SK-N-SH (cell line): ENCODE measurements at regions not wholly inside any gene's neighbourhood (a gene's known extent, or its start where the extent isn't known, plus 50 kb on each side); places are given as distances from the start of the nearest gene placed in this dataset.

Experiments used
- CTCF ChIA-PET: fragments of 300-600, 350-600 bp; formaldehyde crosslinking; extraction: SDS; loops from one replicate; lab custom pipeline; 2021; lab: Yijun Ruan, JAX
- POLR2A ChIA-PET: fragments of 350-600 bp; sonication (Branson Sonifier 250); formaldehyde crosslinking; extraction: SDS; loops from one replicate; lab custom pipeline; 2020; ENCODE audit warnings: antibody characterized with exemption, inconsistent platforms; lab: Yijun Ruan, JAX
- DNase-seq: peaks from one replicate; pipeline ENCODE4 v3.0.0; 2012
- H2AFZ ChIP-seq: fragments of 200-600 bp; sonication (generic); 2 replicates; pipeline ENCODE4 v1.8.1; 2016; ENCODE audit warnings: antibody characterized with exemption, mild to moderate bottlenecking, low read depth
- H3F3A ChIP-seq: fragments of 200-600 bp; sonication (generic); replicated peaks from 2 replicates; pipeline ENCODE3; 2016; ENCODE audit warnings: antibody characterized with exemption, mild to moderate bottlenecking; ENCODE audit not compliant: insufficient read depth
- H3K27ac ChIP-seq, 2 experiments: fragments of 200-500 bp in 1 of 2; fragments of 200-600 bp in 1 of 2; sonication (Bioruptor generic) in 1 of 2; sonication (generic), shearing (Covaris generic) in 1 of 2; 2 replicates each; pipeline versions ENCODE4 v1.5.1 to v1.6.1; 2014 to 2016; ENCODE audit warnings: low read depth in 2 of 2, inconsistent platforms in 1 of 2, low read length in 1 of 2, mild to moderate bottlenecking in 1 of 2, mixed read lengths in 1 of 2
- H3K27me3 ChIP-seq: fragments of 200-600 bp; sonication (generic), shearing (Covaris generic); 2 replicates; pipeline ENCODE4 v1.6.1; 2016; ENCODE audit warnings: mixed run types; ENCODE audit not compliant: insufficient read depth
- H3K36me3 ChIP-seq, 2 experiments: fragments of 200-500 bp in 1 of 2; fragments of 200-600 bp in 1 of 2; sonication (Bioruptor generic) in 1 of 2; sonication (generic) in 1 of 2; replicated peaks in 1 of 2; 2 replicates each; pipeline versions ENCODE3 to v1.5.1; 2014 to 2016; ENCODE audit warnings: low read length in 1 of 2, mild to moderate bottlenecking in 1 of 2; ENCODE audit not compliant: insufficient read depth in 2 of 2, control insufficient read depth in 1 of 2
- H3K4me1 ChIP-seq, 2 experiments: fragments of 200-500 bp in 1 of 2; fragments of 200-600 bp in 1 of 2; sonication (Bioruptor generic) in 1 of 2; sonication (generic), shearing (Covaris generic) in 1 of 2; 2 replicates each; pipeline versions ENCODE4 v1.5.1 to v1.6.1; 2014 to 2016; ENCODE audit warnings: low read depth in 1 of 2, low read length in 1 of 2, mixed run types in 1 of 2; ENCODE audit not compliant: insufficient read depth in 2 of 2, control insufficient read depth in 1 of 2
- H3K4me2 ChIP-seq: fragments of 200-600 bp; sonication (generic), shearing (Covaris generic); 2 replicates; pipeline ENCODE4 v1.6.1; 2017; ENCODE audit warnings: mixed run types
- H3K4me3 ChIP-seq, 2 experiments: fragments of 200-500 bp in 1 of 2; fragments of 200-600 bp in 1 of 2; sonication (Bioruptor generic) in 1 of 2; sonication (generic), shearing (Covaris generic) in 1 of 2; 2 replicates each; pipeline versions ENCODE4 v1.5.1 to v1.8.1; 2014 to 2016; ENCODE audit warnings: low read depth in 2 of 2, inconsistent platforms in 1 of 2, low read length in 1 of 2, mild to moderate bottlenecking in 1 of 2, mixed read lengths in 1 of 2, moderate library complexity in 1 of 2
- H3K79me2 ChIP-seq: fragments of 200-600 bp; sonication (generic); 2 replicates; pipeline ENCODE4 v1.8.1; 2017; ENCODE audit warnings: mild to moderate bottlenecking; ENCODE audit not compliant: insufficient read depth
- H3K9ac ChIP-seq: fragments of 200-600 bp; sonication (generic); 2 replicates; pipeline ENCODE4 v1.6.1; 2017; ENCODE audit warnings: mixed run types
- H3K9me2 ChIP-seq: fragments of 200-600 bp; sonication (generic); 2 replicates; pipeline ENCODE4 v1.6.1; 2017; ENCODE audit warnings: mixed run types
- H3K9me3 ChIP-seq: fragments of 200-600 bp; sonication (generic); 2 replicates; pipeline ENCODE4 v1.6.1; 2017; ENCODE audit warnings: mixed run types, mild to moderate bottlenecking, moderate library complexity
- H4K20me1 ChIP-seq: fragments of 200-600 bp; sonication (generic); 2 replicates; pipeline ENCODE4 v1.6.1; 2017; ENCODE audit warnings: mild to moderate bottlenecking, mixed run types; ENCODE audit not compliant: insufficient read depth
- EP300 ChIP-seq, 2 experiments: IDR thresholded peaks; 2 replicates each; pipeline versions ENCODE4 v1.4.0 to v1.6.1; 2012; ENCODE audit warnings: borderline replicate concordance in 1 of 2, low read depth in 1 of 2, low read length in 1 of 2
- EZH2phosphoT487 ChIP-seq: fragments of 200-600 bp; sonication (generic); IDR thresholded peaks from 2 replicates; pipeline ENCODE4 v1.6.1; 2017; ENCODE audit warnings: low read depth, mixed run types, mild to moderate bottlenecking, antibody characterized with exemption, moderate library complexity, borderline replicate concordance
- GABPA ChIP-seq: IDR thresholded peaks from 2 replicates; pipeline ENCODE4 v1.4.0; 2012; ENCODE audit warnings: low read depth, mild to moderate bottlenecking
- GATA2 ChIP-seq: sonication (generic); formaldehyde crosslinking; IDR thresholded peaks from 2 replicates; pipeline ENCODE4 v1.5.0; 2020; ENCODE audit warnings: mild to moderate bottlenecking, missing genetic modification reagents
- IRF3 ChIP-seq: fragments of 150-350 bp; IDR thresholded peaks from 2 replicates; pipeline ENCODE4 v1.6.1; 2016; ENCODE audit warnings: mild to moderate bottlenecking, low read depth, low read length
- MXI1 ChIP-seq: IDR thresholded peaks from 2 replicates; pipeline ENCODE4 v1.6.1; 2012; ENCODE audit warnings: mild to moderate bottlenecking, low read depth, low read length, improper control_type of control experiment
- NFIC ChIP-seq: IDR thresholded peaks from 2 replicates; pipeline ENCODE4 v1.4.0; 2012; ENCODE audit warnings: borderline replicate concordance
- NRF1 ChIP-seq: IDR thresholded peaks from 2 replicates; pipeline ENCODE4 v1.6.1; 2012; ENCODE audit warnings: low read depth, mild to moderate bottlenecking, low read length
- POLR2AphosphoS5 ChIP-seq: IDR thresholded peaks from 2 replicates; pipeline ENCODE4 v1.6.1; 2012; ENCODE audit warnings: low read depth, low read length
- RAD21 ChIP-seq: IDR thresholded peaks from 2 replicates; pipeline ENCODE4 v1.6.1; 2012; ENCODE audit warnings: mild to moderate bottlenecking, low read length
- REST ChIP-seq: IDR thresholded peaks from 2 replicates; pipeline ENCODE4 v1.6.1; 2012; ENCODE audit warnings: mild to moderate bottlenecking, low read depth, low read length, moderate library complexity
- RFX5 ChIP-seq: IDR thresholded peaks from 2 replicates; pipeline ENCODE4 v1.6.1; 2012; ENCODE audit warnings: mild to moderate bottlenecking, improper control_type of control experiment, low read length
- RXRA ChIP-seq: IDR thresholded peaks from 2 replicates; pipeline ENCODE4 v1.4.0; 2012; ENCODE audit warnings: low read depth, mild to moderate bottlenecking, borderline replicate concordance
- TAF1 ChIP-seq: IDR thresholded peaks from 2 replicates; pipeline ENCODE4 v1.6.1; 2012; ENCODE audit warnings: low read depth, mild to moderate bottlenecking, low read length, moderate library complexity, borderline replicate concordance
- TEAD4 ChIP-seq: IDR thresholded peaks from 2 replicates; pipeline ENCODE4 v1.4.0; 2012; ENCODE audit warnings: mild to moderate bottlenecking, borderline replicate concordance; ENCODE audit not compliant: insufficient read depth
- WGBS: methylation state at CpG from one replicate; pipeline ENCODE4 v1.1.6; 2017; ENCODE audit warnings: low lambda C conversion rate; 5-methylcytosine and 5-hydroxymethylcytosine counted together
- TF ChIP-seq, protein P1 (sequence below): fragments of 150-350 bp; IDR thresholded peaks from 2 replicates; pipeline ENCODE4 v1.6.1; 2017; ENCODE audit warnings: antibody characterized with exemption, low read length, low read depth, borderline replicate concordance
- TF ChIP-seq, protein P2 (sequence below): IDR thresholded peaks from 2 replicates; pipeline ENCODE4 v1.4.0; 2012; ENCODE audit warnings: low read depth, borderline replicate concordance

GRCh38 chr2:62383846-62384245 is 122.1 kb downstream of the TMEM17 start:
- Histone ChIP-seq H3F3A (no peaks in the 10 kb centered on the region), H4K20me1 (no peaks in the 10 kb centered on the region), H3K79me2 (no peaks in the 10 kb centered on the region)
- TF ChIP-seq RAD21 = no peak
- TF ChIP-seq, all 33 proteins: peak for 0
- Histone ChIP-seq H3K9ac (no peak overlapping the region), H3K9me2 (no peaks in the 10 kb centered on the region), H3K4me2 (no peak overlapping the region), H3K9me3 (no peaks in the 10 kb centered on the region), H3K4me3 (no peak overlapping the region), H3K27me3 (no peaks in the 10 kb centered on the region), H3K27ac (no peak overlapping the region), H2AFZ (no peak overlapping the region), H3K4me1 (no peaks in the 10 kb centered on the region), H3K36me3 (no peaks in the 10 kb centered on the region)
- no peak for DNase-seq
- WGBS = 56% methylated on average over 5 of the region's 5 CpGs
- CTCF ChIA-PET = no interaction called here
- POLR2A ChIA-PET = no interaction called here

- Histone ChIP-seq H3K4me2 (no peak overlapping the region), H3K27me3 (no peaks in the 10 kb centered on the region), H3K9ac (no peak overlapping the region), H2AFZ (no peak overlapping the region), H3F3A (no peaks in the 10 kb centered on the region), H3K79me2 (no peaks in the 10 kb centered on the region), H3K4me1 (no peaks in the 10 kb centered on the region), H4K20me1 (no peaks in the 10 kb centered on the region), H3K36me3 (no peaks in the 10 kb centered on the region), H3K4me3 (no peak overlapping the region), H3K27ac (no peak overlapping the region), H3K9me2 (no peaks in the 10 kb centered on the region), H3K9me3 (no peaks in the 10 kb centered on the region)
- TF ChIP-seq GATA2 = no peak
- TF ChIP-seq TAF1 = no peak
- no peak for TF ChIP-seq IRF3
- TF ChIP-seq, protein P1, sequence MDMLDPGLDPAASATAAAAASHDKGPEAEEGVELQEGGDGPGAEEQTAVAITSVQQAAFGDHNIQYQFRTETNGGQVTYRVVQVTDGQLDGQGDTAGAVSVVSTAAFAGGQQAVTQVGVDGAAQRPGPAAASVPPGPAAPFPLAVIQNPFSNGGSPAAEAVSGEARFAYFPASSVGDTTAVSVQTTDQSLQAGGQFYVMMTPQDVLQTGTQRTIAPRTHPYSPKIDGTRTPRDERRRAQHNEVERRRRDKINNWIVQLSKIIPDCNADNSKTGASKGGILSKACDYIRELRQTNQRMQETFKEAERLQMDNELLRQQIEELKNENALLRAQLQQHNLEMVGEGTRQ = no peak
- no peak for TF ChIP-seq RFX5
- no peak for TF ChIP-seq REST
- TF ChIP-seq POLR2AphosphoS5 = no peak
- TF ChIP-seq NRF1 = no peak
- no peak for TF ChIP-seq TEAD4
- TF ChIP-seq NFIC = no peak
- TF ChIP-seq, protein P2, sequence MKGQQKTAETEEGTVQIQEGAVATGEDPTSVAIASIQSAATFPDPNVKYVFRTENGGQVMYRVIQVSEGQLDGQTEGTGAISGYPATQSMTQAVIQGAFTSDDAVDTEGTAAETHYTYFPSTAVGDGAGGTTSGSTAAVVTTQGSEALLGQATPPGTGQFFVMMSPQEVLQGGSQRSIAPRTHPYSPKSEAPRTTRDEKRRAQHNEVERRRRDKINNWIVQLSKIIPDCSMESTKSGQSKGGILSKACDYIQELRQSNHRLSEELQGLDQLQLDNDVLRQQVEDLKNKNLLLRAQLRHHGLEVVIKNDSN = no peak
- TF ChIP-seq RXRA = no peak
- no peak for TF ChIP-seq EZH2phosphoT487
- TF ChIP-seq MXI1 = no peak
- TF ChIP-seq GABPA = no peak
- TF ChIP-seq EP300 (IDR thresholded peaks at IDR 0.05; ENCODE audit: borderline replicate concordance in 1 of 2, low read depth in 1 of 2, low read length in 1 of 2) = no peak
- ChIA-PET CTCF (no interaction called here), POLR2A (no interaction called here)
- WGBS = 65% methylated on average over 2 of the region's 2 CpGs
- DNase-seq = no peak
These were observed 123.2 kb downstream of the TMEM17 start for GRCh38 chr2:62382757-62383156.
